PC-3 (cell line): ENCODE measurements at regions not wholly inside any gene's neighbourhood (a gene's known extent, or its start where the extent isn't known, plus 50 kb on each side); places are given as distances from the start of the nearest gene placed in this dataset.

Experiments used
- ATAC-seq: fragments of 200-7000 bp; cut with Tn5 transposase; 2 replicates; pipeline ENCODE4 v1.9.1; 2020; ENCODE audit warnings: mild to moderate bottlenecking, moderate library complexity
- BruUV-seq: library from RNA; stranded (reverse); fragments of 400-500 nt; replicated peaks from 2 replicates; lab custom pipeline; 2021; lab: Mats Ljungman, UMichigan
- CTCF ChIA-PET: fragments of 300-600 bp; sonication (Branson Sonifier 250); formaldehyde crosslinking; loops from one replicate; lab custom pipeline; 2022; ENCODE audit warnings: antibody characterized with exemption; lab: Charles Lee
- POLR2A ChIA-PET: fragments of 300-600 bp; sonication (Branson Sonifier 250); formaldehyde crosslinking; loops from one replicate; lab custom pipeline; 2022; ENCODE audit warnings: antibody characterized with exemption; ENCODE audit not compliant: unreplicated experiment; lab: Charles Lee
- DNase-seq: peaks from one replicate; pipeline ENCODE4 v3.0.0-alpha.2; 2015
- H2AFZ ChIP-seq: fragments of 300-600 bp; sonication (generic); 2 replicates; pipeline ENCODE4 v1.6.0; 2016; ENCODE audit warnings: antibody characterized with exemption, low read length
- H3F3A ChIP-seq: fragments of 300-600 bp; sonication (generic); one replicate; pipeline ENCODE4 v1.6.0; 2017; ENCODE audit warnings: antibody characterized with exemption, low read length, control low read depth, mild to moderate bottlenecking; ENCODE audit not compliant: unreplicated experiment
- H3K27ac ChIP-seq: fragments of 300-600 bp; sonication (generic); 2 replicates; pipeline ENCODE4 v1.5.1; 2016; ENCODE audit warnings: mild to moderate bottlenecking, low read length
- H3K27me3 ChIP-seq: fragments of 300-600 bp; sonication (generic); 2 replicates; pipeline ENCODE4 v1.6.1; 2016; ENCODE audit warnings: low read length, mixed read lengths
- H3K36me3 ChIP-seq: fragments of 300-600 bp; sonication (generic); 2 replicates; pipeline ENCODE4 v1.6.1; 2016; ENCODE audit warnings: low read depth, mixed run types, low read length, mixed read lengths
- H3K4me1 ChIP-seq: fragments of 300-600 bp; sonication (generic); 2 replicates; pipeline ENCODE4 v1.5.1; 2016; ENCODE audit warnings: low read length; ENCODE audit not compliant: insufficient read depth
- H3K4me2 ChIP-seq: fragments of 300-600 bp; sonication (generic); 2 replicates; pipeline ENCODE4 v1.6.0; 2016; ENCODE audit warnings: low read length
- H3K4me3 ChIP-seq: fragments of 300-600 bp; sonication (generic); 2 replicates; pipeline ENCODE4 v1.5.1; 2016; ENCODE audit warnings: mild to moderate bottlenecking, low read length, mixed read lengths
- H3K79me2 ChIP-seq: fragments of 300-600 bp; sonication (generic); 2 replicates; pipeline ENCODE4 v1.6.1; 2017; ENCODE audit warnings: low read length, mixed read lengths
- H3K9ac ChIP-seq: fragments of 300-600 bp; sonication (generic); 2 replicates; pipeline ENCODE4 v1.6.0; 2016; ENCODE audit warnings: mild to moderate bottlenecking, low read length
- H3K9me2 ChIP-seq: fragments of 300-600 bp; sonication (generic); replicated peaks from 2 replicates; pipeline ENCODE4 v1.6.1; 2016; ENCODE audit warnings: mixed run types, low read length, mixed read lengths
- H3K9me3 ChIP-seq: fragments of 300-600 bp; sonication (generic); 2 replicates; pipeline ENCODE4 v1.6.1; 2016; ENCODE audit warnings: low read length, mixed read lengths
- H4K20me1 ChIP-seq: fragments of 300-600 bp; sonication (generic); 2 replicates; pipeline ENCODE4 v1.6.1; 2016; ENCODE audit warnings: low read length, mixed read lengths
- CTCF ChIP-seq: fragments of 300-600 bp; sonication (generic); conservative IDR thresholded peaks from 2 replicates; pipeline ENCODE4 v1.5.1; 2017; ENCODE audit warnings: antibody characterized with exemption, low read depth, mild to moderate bottlenecking, low read length
- EZH2 ChIP-seq: fragments of 300-600 bp; sonication (generic); IDR thresholded peaks from one replicate; pipeline ENCODE4 v1.6.1; 2017; ENCODE audit warnings: antibody characterized with exemption, mild to moderate bottlenecking, low read length; ENCODE audit not compliant: unreplicated experiment
- EZH2phosphoT487 ChIP-seq: fragments of 300-600 bp; sonication (generic); IDR thresholded peaks from 2 replicates; pipeline ENCODE4 v1.6.1; 2018; ENCODE audit warnings: mild to moderate bottlenecking, antibody characterized with exemption, low read length, borderline replicate concordance
- intact Hi-C: fragments of 100-400 bp; cut with micrococcal nuclease; formaldehyde crosslinking; loops from 2 replicates; pipeline ENCODE4 v1.9.0; 2023

GRCh38 chr2:13806539-13806938 is 826.0 kb upstream of the LRATD1 start:
- H3K9me3 ChIP-seq: no peaks in the 10 kb centered on the region
- no peak overlapping the region for H3K4me3 ChIP-seq
- no peaks in the 10 kb centered on the region for H3K79me2 ChIP-seq
- H3K27ac ChIP-seq: no peak overlapping the region
- intact Hi-C loops: no loop called here
- H3K9me2 ChIP-seq: no peaks in the 10 kb centered on the region
- BruUV-seq: no TSS peak
- DNase-seq: no peak
- H3F3A ChIP-seq: no peaks in the 10 kb centered on the region
- ChIA-PET CTCF (no interaction called here), POLR2A (no interaction called here)
- no peak overlapping the region for H2AFZ ChIP-seq
- H3K4me2 ChIP-seq: no peak overlapping the region
- no peak for TF ChIP-seq CTCF
- no peak for TF ChIP-seq EZH2phosphoT487
- no peak for TF ChIP-seq EZH2
- no peak for ATAC-seq
- H4K20me1 ChIP-seq: no peaks in the 10 kb centered on the region
- no peaks in the 10 kb centered on the region for H3K27me3 ChIP-seq
- no peak overlapping the region for H3K9ac ChIP-seq
- no peaks in the 10 kb centered on the region for H3K4me1 ChIP-seq
- H3K36me3 ChIP-seq: no peaks in the 10 kb centered on the region

DNA sequence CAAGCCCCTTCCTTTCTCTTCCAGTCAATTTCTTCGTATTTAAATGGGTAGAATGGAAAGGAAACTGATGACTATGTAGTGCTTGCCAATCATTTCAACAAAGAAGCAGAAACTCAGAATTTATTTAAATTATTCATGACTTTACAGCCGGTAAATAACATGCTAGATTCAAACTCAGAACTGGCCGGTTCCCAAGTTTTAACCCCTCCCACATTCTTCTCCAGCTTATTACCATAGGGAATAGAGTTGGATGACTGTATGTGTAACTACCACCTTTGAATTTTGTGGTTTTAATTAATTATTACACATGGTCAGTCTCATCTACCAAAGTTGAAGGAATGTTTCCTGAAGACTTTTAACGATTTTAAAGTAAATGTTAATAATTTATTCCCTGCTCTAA is 819.3 kb upstream of the LRATD1 start:
- no peaks in the 10 kb centered on the region for H3K36me3 ChIP-seq
- H3K4me3 ChIP-seq: no peak overlapping the region
- intact Hi-C loops: no loop called here
- H3K9ac ChIP-seq: no peak overlapping the region
- CTCF ChIA-PET: no interaction called here
- no peak overlapping the region for H2AFZ ChIP-seq
- H3K27ac ChIP-seq: no peak overlapping the region
- H4K20me1 ChIP-seq: no peaks in the 10 kb centered on the region
- H3K27me3 ChIP-seq: no peaks in the 10 kb centered on the region
- no TSS peak for BruUV-seq
- TF ChIP-seq CTCF (no peak), EZH2phosphoT487 (no peak), EZH2 (no peak)
- H3K4me1 ChIP-seq: no peaks in the 10 kb centered on the region
- H3K4me2 ChIP-seq: no peak overlapping the region
- ATAC-seq (no peak), DNase-seq (no peak)
- H3F3A ChIP-seq: no peaks in the 10 kb centered on the region
- H3K9me3 ChIP-seq: no peaks in the 10 kb centered on the region
- no peaks in the 10 kb centered on the region for H3K9me2 ChIP-seq
- POLR2A ChIA-PET: no interaction called here
- H3K79me2 ChIP-seq: no peaks in the 10 kb centered on the region

GRCh38 chr2:13818002-13818401 is 814.5 kb upstream of the LRATD1 start:
- ATAC-seq (no peak), DNase-seq (no peak)
- Histone ChIP-seq H4K20me1 (no peaks in the 10 kb centered on the region), H3K36me3 (no peaks in the 10 kb centered on the region), H3K27me3 (no peaks in the 10 kb centered on the region), H3K79me2 (no peaks in the 10 kb centered on the region), H3F3A (no peaks in the 10 kb centered on the region), H3K4me1 (peaks cover 6% of the 10 kb centered on the region), H3K4me2 (no peak overlapping the region), H3K4me3 (no peak overlapping the region), H3K9ac (no peak overlapping the region), H2AFZ (no peak overlapping the region), H3K9me3 (no peaks in the 10 kb centered on the region), H3K27ac (no peak overlapping the region), H3K9me2 (no peaks in the 10 kb centered on the region)
- TF ChIP-seq EZH2 (no peak), CTCF (no peak), EZH2phosphoT487 (no peak)
- BruUV-seq: no TSS peak
- intact Hi-C loops: no loop called here
- CTCF ChIA-PET: no interaction called here
- POLR2A ChIA-PET: no interaction called here
